ENCODE measurements at regions not wholly inside any gene's neighbourhood (a gene's known extent, or its start where the extent isn't known, plus 50 kb on each side); places are given as distances from the start of the nearest gene placed in this dataset.
A peak's percentile ranks its signal among the peaks of the same experiment; 100 is the strongest.

GRCh38 chr15:50815958-50816590 is 50.6 kb upstream of the SPPL2A start (continued):
- TF ChIP-seq, protein P1, sequence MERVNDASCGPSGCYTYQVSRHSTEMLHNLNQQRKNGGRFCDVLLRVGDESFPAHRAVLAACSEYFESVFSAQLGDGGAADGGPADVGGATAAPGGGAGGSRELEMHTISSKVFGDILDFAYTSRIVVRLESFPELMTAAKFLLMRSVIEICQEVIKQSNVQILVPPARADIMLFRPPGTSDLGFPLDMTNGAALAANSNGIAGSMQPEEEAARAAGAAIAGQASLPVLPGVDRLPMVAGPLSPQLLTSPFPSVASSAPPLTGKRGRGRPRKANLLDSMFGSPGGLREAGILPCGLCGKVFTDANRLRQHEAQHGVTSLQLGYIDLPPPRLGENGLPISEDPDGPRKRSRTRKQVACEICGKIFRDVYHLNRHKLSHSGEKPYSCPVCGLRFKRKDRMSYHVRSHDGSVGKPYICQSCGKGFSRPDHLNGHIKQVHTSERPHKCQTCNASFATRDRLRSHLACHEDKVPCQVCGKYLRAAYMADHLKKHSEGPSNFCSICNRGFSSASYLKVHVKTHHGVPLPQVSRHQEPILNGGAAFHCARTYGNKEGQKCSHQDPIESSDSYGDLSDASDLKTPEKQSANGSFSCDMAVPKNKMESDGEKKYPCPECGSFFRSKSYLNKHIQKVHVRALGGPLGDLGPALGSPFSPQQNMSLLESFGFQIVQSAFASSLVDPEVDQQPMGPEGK (tag by site-specific recombination; IDR thresholded peaks at IDR 0.05): peak; percentile 85
- no peak for TF ChIP-seq ZNF157 (tag by site-specific recombination; IDR thresholded peaks at IDR 0.05)
- no peak for TF ChIP-seq ZNF132 (tag by site-specific recombination; IDR thresholded peaks at IDR 0.05; ENCODE audit: borderline replicate concordance)
- TF ChIP-seq GLIS2 (tag by site-specific recombination; IDR thresholded peaks at IDR 0.05): no peak
- TF ChIP-seq ZNF580 (tag by site-specific recombination; IDR thresholded peaks at IDR 0.05): peak; percentile 94
- no peak for TF ChIP-seq ZNF239 (tag by site-specific recombination; IDR thresholded peaks at IDR 0.05)
- TF ChIP-seq, protein P2, sequence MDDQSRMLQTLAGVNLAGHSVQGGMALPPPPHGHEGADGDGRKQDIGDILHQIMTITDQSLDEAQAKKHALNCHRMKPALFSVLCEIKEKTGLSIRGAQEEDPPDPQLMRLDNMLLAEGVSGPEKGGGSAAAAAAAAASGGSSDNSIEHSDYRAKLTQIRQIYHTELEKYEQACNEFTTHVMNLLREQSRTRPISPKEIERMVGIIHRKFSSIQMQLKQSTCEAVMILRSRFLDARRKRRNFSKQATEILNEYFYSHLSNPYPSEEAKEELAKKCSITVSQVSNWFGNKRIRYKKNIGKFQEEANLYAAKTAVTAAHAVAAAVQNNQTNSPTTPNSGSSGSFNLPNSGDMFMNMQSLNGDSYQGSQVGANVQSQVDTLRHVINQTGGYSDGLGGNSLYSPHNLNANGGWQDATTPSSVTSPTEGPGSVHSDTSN (CRISPR knock-in tag; IDR thresholded peaks at IDR 0.05): no peak
- no peak for TF ChIP-seq REST (tag by site-specific recombination; IDR thresholded peaks at IDR 0.05)
- no peak for TF ChIP-seq SCRT1 (tag by site-specific recombination; IDR thresholded peaks at IDR 0.05; ENCODE audit: borderline replicate concordance)
- TF ChIP-seq HIC1 (tag by site-specific recombination; IDR thresholded peaks at IDR 0.05): no peak
- no peak for TF ChIP-seq ZBTB44 (tag by site-specific recombination; IDR thresholded peaks at IDR 0.05)
- no peak for TF ChIP-seq HOXC10 (CRISPR knock-in tag; IDR thresholded peaks at IDR 0.05)
- no peak for TF ChIP-seq ZSCAN16 (tag by site-specific recombination; IDR thresholded peaks at IDR 0.05)
- no peak for TF ChIP-seq ZNF791 (tag by site-specific recombination; IDR thresholded peaks at IDR 0.05)
- no peak for TF ChIP-seq ZNF155 (tag by site-specific recombination; IDR thresholded peaks at IDR 0.05)
- TF ChIP-seq WT1 (tag by site-specific recombination; IDR thresholded peaks at IDR 0.05): 0 out of 2 replicates have a peak, but pooled peaks have one; percentile 34
- TF ChIP-seq ZIC2 (tag by site-specific recombination; IDR thresholded peaks at IDR 0.05): no peak
- TF ChIP-seq ZNF501 (tag by site-specific recombination; IDR thresholded peaks at IDR 0.05): no peak
- no peak for TF ChIP-seq ZBTB49 (tag by site-specific recombination; IDR thresholded peaks at IDR 0.05; ENCODE audit: low read depth)
- TF ChIP-seq ZNF121 (tag by site-specific recombination; IDR thresholded peaks at IDR 0.05): peak; percentile 79
- TF ChIP-seq, protein P3, sequence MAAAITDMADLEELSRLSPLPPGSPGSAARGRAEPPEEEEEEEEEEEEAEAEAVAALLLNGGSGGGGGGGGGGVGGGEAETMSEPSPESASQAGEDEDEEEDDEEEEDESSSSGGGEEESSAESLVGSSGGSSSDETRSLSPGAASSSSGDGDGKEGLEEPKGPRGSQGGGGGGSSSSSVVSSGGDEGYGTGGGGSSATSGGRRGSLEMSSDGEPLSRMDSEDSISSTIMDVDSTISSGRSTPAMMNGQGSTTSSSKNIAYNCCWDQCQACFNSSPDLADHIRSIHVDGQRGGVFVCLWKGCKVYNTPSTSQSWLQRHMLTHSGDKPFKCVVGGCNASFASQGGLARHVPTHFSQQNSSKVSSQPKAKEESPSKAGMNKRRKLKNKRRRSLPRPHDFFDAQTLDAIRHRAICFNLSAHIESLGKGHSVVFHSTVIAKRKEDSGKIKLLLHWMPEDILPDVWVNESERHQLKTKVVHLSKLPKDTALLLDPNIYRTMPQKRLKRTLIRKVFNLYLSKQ (tag by site-specific recombination; IDR thresholded peaks at IDR 0.05; ENCODE audit: borderline replicate concordance): no peak
- TF ChIP-seq ZNF112 (tag by site-specific recombination; IDR thresholded peaks at IDR 0.05): no peak
- TF ChIP-seq ZNF404 (tag by site-specific recombination; IDR thresholded peaks at IDR 0.05): no peak

Data from HEK293 (cell line).